ENCODE measurements at regions not wholly inside any gene's neighbourhood (a gene's known extent, or its start where the extent isn't known, plus 50 kb on each side); places are given as distances from the start of the nearest gene placed in this dataset.
"Not testable (repeated sequence)": the region's sequence is repeated elsewhere in the genome, so short reads cannot be mapped to it uniquely, and the experiment has no call there.

- DNase-seq (ENCODE audit: low read depth in 3 of 3) = no peak
These were observed 213.9 kb upstream of the CCDC196 start for GRCh38 chr14:66272221-66272620.

DNA sequence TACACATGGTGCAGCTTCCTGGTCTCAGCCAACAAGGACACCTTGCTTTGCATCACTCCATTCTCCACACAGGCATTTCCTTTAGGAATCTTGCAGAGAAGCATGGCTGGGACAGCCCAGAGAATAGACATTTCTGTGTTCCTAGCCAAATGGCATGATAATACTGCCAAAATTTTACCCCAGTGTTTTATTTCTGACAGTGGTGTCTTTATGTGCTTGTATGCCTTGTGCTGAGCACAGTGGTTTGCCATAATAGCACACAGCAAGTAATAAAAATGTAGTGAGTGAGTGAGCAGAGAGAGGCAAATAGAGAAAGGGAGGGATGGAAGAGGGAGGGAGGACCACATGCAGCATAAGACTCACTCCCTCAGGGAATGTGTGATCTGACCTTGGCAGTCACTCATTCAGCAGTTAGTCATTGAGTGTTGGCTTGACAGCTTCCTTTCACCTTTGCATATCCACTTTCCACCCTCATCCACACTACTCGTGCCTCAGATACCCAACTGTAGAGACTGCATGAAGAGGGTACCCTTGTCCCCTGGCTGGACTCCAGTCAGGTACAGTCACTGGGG is 212.8 kb upstream of the CCDC196 start:
- no peak for DNase-seq (ENCODE audit: low read depth in 3 of 3)

GRCh38 chr14:66278418-66278817 is 207.8 kb upstream of the CCDC196 start:
- not testable (repeated sequence) for DNase-seq (ENCODE audit: low read depth in 3 of 3)

DNA sequence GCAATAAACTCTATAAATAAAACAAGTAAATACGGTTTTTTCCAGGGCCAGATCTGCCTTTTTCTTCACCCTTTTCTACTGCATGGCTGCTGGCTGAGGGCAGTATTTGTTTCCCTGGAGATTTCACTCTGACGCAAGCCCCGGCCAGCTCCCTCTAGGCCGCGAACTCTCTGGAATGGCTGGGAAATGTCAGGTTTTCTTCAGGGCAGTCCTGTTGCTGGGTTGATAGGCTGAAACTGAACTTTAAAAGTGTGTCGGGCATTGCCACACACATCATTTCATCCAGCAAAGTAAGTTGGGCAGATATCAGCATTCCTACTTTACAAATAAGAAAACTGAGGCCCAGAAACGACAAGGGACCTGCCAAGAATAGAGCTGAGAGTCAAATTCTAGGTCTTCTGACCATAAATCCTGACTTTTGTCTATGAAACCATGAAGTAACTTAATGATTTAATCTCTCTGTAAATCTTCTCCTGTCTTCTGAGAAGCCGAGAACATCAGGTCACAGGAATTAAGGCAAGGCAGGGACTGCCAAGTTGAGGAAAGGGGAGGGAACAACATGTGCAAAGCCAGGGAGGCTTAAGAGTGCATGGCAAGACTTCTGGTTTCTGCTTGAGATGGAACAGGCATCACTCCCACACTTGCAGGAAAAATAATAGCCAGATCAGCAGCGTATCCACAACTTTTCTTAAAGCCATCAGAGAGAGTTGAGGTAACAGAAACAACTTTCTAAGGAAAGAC is 205.0 kb upstream of the CCDC196 start:
- DNase-seq (ENCODE audit: low read depth in 3 of 3) = no peak

DNA sequence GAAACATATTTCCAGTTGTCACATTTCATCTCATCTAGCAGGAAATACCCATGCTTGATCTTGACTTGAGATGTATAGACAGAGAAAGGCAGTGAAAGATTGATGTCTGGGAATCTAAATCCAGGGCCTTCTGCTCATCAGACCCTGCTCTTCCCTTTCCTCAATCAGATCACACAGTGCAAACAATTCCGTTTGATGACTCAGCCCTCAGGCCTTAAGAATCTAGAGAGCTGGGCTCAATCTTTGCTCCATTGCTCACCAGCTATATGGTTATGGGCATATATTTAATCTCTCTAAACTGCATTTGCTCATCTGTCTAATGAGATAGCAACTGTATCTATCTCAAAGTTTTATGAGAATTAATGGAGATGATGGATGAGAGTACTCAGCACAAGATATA is 201.8 kb upstream of the CCDC196 start:
- DNase-seq (ENCODE audit: low read depth in 3 of 3) = no peak

GRCh38 chr14:66288511-66288910 is 197.7 kb upstream of the CCDC196 start:
- DNase-seq (ENCODE audit: low read depth in 3 of 3) = no peak

DNA sequence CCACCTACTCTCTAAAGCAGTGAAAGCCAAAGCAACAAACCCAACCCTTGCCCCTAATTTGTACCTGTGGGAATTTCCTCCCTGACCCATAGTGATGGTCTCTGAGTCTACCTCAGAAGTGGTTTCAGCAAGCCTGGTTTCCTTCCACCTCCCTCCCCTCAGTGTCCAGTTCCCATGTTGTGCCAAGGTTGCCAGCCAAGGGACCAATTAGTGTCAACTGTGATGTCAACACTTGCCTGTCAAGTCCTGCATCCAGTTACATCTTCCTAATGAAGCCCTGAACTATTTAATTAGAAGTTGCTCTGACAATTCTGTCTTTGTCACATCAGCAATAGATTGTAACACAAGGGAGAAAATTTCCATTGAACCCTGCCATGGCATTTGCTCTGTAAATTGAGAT is 194.4 kb upstream of the CCDC196 start:
- DNase-seq (ENCODE audit: low read depth in 3 of 3) = no peak

DNA sequence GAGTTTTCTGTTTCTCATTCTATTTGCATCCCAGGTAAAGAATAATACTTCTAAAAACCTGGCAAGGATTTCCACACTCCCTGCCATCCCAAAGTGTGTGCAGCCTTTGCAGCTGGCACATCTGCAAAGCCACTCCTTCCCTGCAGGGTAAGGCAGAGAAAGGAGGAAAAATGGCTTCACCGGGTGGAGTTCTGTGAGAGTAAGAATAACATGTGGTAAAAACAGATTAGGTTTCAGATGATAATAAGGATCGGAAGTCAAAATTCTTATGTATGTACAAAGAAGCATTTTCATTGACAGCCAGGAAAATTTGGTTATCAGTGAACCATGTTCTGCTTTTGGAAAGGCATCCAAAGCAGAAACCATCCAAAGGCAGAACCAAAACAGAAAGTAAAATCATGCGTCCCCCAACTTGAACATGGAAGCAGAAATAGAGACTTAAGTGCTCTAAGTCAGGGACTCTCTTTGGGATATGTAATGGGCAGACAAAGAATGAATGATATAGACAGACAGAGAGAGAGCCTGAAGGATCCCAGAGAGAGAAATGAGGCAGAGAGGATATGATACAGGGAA is 192.6 kb upstream of the CCDC196 start:
- no peak for DNase-seq (ENCODE audit: low read depth in 3 of 3)

DNA sequence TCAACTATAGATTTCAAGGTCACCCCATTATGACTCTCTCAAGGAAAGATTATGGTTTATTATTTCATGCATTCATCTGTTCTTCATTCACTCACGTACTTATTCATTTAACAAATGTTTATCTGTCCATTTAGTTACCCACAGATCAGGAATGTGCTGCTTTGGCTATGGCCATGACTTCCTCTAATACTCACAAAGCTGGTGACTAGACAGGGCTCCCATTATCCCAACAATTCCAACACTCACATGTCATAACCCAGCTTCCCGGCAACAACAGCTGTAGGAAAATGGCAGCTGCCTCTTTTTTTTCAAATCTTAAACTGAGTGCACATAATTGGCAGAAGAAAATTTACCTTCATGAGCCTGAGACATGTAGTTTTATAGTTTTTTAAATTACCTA is 190.8 kb upstream of the CCDC196 start:
- DNase-seq (ENCODE audit: low read depth in 3 of 3) = no peak

DNA sequence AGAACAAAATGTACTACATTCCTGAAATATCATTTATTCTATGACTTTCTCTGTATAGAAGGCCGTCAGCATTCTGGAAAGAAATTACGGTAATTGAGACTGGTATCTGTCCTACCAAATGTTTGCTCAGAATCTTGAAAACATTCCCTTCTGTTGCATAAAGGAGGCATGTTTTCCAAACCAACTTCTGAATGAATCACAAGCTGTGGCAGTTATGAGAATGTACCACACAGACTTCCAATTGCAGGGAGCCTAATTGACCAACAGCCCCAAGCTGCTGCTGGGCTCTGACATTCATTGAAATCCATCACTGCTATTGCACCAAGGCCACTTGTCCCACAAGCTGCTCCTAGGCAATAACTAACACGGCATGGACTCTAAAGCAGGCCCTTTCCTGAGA is 185.3 kb upstream of the CCDC196 start:
- no peak for DNase-seq (ENCODE audit: low read depth in 3 of 3)

DNA sequence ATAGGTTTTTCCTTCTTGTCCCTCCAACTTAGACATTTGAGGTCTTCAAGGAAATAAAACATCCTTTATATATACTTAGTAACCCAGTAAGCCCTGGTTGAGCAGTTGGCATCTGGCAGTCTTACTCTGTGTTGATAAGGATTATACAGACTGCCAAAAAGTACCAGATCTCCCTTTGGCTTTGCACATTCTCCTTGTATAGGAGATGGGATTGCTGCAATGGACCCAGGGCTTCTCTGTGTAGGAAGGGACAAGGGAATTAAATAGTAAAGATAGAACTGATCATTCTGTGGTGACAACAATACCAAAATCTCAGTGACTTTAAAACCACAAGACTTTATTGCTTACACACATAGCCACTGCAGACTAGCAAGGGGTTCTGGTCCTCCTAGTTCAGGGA is 180.1 kb upstream of the CCDC196 start:
- no peak for DNase-seq (ENCODE audit: low read depth in 3 of 3)

- DNase-seq (ENCODE audit: low read depth in 3 of 3) = no peak
These were observed 175.1 kb upstream of the CCDC196 start for GRCh38 chr14:66311058-66311457.

GRCh38 chr14:66311990-66312389 is 174.2 kb upstream of the CCDC196 start:
- no peak for DNase-seq (ENCODE audit: low read depth in 3 of 3)

DNA sequence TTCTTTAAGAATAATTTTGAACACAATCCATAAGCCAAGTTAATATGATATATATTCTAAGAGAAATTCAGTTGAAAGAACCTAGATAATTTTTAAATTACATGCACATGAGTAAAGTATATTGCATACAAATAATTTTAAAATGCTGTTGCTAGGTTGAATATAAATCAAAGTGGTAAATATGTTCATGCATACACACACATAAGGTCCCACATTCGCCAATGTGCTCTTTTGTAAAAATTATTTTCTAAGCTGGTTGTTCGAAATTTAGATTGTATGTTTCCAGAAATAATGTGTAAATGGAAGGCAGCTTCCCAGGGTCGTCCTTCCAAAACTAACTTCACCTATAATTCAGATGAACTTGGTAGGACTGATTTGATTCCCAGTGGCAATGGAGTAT is 173.7 kb upstream of the CCDC196 start:
- DNase-seq (ENCODE audit: low read depth in 3 of 3) = no peak

DNA sequence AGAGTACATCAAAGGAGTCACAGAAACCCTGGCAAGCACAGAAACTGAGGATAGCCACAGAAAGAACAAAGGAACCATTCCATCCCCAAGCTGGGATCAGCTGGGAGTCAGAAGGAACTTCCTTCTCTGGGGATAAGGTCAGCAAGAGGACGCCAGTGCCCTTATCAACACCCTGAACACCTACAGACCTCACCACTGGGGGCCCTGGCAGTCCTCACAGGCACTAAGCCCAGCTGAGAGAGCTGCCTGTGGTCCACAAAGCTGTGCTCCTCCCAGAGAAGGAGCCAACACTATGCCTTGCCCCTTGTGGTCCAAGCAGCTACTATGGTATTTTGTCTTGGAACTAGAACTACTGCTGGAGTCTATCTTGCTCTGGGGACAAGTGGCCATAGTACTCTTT is 171.1 kb upstream of the CCDC196 start:
- no peak for DNase-seq (ENCODE audit: low read depth in 3 of 3)

DNA sequence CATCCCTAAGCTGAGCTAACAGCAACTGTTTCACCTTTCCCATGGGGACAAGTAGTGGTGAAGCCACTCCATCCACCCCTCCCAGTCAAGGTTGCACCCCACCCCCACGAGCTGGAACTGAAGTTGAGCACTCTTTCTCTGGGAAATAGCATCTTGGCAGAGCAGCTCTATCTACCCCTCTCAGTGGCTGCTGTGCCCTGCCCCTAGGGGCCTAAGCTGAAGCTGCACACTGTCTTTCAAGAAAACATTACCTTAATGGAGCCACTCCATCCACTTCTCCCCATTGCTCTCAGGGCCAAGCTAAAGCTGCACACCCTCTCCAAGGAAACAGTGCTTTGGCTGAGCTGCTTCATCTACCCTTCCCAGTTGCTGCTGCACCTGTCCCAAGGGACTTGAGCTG is 170.6 kb upstream of the CCDC196 start:
- DNase-seq (ENCODE audit: low read depth in 3 of 3) = no peak

DNA sequence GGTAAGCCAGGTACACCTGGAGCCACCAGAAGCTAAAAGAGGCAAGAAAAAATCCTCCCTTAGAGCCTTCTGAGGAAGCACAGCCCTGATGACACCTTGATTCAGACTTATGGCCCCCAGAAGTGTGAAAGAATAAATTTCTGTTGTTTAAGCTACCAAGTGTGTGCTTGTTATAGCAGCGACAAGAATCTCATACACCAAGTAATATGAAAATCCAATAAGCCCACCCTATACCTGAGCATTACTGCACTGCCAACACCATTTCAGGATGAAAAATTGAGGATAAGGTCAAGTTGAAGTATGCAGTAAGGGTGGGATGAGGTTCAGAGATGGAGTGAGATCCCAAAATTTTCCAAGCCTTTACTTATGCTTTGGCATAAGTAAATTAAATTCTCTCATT is 163.6 kb upstream of the CCDC196 start:
- no peak for DNase-seq (ENCODE audit: low read depth in 3 of 3)

- DNase-seq (ENCODE audit: low read depth in 3 of 3) = no peak
These were observed 155.9 kb upstream of the CCDC196 start for GRCh38 chr14:66330228-66330627.

DNA sequence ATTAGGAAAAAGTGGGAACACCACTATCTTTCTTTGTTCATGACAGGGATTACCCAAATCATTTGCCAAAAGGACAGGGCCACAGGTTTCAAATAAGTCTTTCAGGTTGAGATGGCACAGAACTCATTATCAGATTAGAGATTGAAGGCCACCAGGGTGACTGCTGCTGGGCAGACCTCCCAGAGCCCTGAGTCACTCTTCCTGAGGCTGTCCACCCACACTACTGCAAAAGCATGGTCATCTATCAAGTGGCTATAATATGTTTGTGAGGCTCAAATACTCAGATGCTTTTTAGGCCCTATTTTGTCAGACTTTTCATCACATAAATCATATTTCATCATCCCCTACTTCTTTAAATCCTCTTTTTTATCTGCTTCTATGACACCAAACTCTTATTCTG is 155.3 kb upstream of the CCDC196 start:
- DNase-seq (ENCODE audit: low read depth in 3 of 3) = no peak

DNA sequence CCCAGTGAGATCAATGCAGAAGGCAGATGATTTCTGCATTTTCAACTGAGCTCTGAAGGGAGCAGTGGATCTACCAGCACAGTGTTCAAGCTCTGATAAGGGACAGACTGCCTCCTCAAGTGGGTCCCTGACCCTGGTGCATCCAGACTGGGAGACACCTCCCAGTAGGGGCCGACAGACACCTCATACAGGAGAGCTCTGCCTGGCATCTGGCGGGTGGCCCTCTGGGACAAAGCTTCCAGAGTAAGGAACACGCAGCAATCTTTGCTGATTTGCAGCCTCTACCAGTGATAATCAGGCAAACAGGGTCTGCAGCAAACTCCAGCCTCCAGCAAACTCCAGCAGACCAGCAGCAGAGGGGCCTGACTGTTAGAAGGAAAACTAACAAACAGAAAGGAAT is 152.9 kb upstream of the CCDC196 start:
- not testable (repeated sequence) for DNase-seq (ENCODE audit: low read depth in 3 of 3)

- DNase-seq (ENCODE audit: low read depth in 3 of 3) = no peak
These were observed 144.9 kb upstream of the CCDC196 start for GRCh38 chr14:66341239-66341638.

DNA sequence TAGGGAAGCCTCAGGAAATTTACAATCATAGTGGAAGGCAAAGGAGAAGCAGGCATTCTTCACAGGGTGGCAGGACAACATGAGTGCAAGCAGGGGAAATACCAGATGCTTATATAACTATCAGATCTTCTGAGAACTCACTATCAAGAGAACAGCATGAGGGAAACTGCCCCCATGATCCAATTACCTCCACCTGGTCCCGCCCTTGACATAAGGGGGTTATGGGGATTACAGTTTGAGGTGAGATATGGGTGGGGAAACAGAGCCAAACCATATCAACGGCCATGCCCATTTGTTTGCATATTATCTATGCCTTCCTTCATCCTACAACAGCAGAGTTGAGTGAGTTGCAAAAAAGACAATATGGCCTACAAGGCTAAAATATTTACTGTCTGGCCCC is 140.2 kb upstream of the CCDC196 start:
- DNase-seq (ENCODE audit: low read depth in 3 of 3) = no peak

- no peak for DNase-seq (ENCODE audit: low read depth in 3 of 3)
These were observed 134.9 kb upstream of the CCDC196 start for GRCh38 chr14:66351310-66351709.

- no peak for DNase-seq (ENCODE audit: low read depth in 3 of 3)
These were observed 126.7 kb upstream of the CCDC196 start for GRCh38 chr14:66359500-66359899.
